Inflammatory macrophage treated with lipopolysaccharide for 4 hours (primary cell): ENCODE measurements at regions not wholly inside any gene's neighbourhood (a gene's known extent, or its start where the extent isn't known, plus 50 kb on each side); places are given as distances from the start of the nearest gene placed in this dataset.
A peak's percentile ranks its signal among the peaks of the same experiment; 100 is the strongest.

Experiments
- DNase-seq: peaks from one replicate; pipeline ENCODE4 v3.0.0-alpha.2; 2020

DNA sequence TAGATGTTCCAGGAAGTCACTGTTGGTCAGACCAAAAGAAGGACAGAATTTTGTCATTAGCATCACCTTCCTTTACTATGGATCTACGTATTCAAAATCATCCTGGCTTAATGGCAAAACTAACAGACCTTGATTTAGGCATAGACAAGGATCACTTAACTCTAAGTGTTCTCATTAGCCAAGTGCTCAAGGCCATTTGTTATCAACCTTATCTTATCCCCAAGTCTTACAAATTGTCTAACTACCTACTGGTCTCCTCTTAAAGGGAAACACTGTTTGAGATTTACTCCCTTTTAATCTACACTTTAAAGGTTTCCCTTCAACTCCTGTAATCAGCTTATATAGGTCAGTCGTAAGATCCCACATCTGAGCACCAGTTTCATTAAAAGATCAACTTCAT, 1197.5 kb upstream of the C9orf72 start:
- no peak for DNase-seq

DNA sequence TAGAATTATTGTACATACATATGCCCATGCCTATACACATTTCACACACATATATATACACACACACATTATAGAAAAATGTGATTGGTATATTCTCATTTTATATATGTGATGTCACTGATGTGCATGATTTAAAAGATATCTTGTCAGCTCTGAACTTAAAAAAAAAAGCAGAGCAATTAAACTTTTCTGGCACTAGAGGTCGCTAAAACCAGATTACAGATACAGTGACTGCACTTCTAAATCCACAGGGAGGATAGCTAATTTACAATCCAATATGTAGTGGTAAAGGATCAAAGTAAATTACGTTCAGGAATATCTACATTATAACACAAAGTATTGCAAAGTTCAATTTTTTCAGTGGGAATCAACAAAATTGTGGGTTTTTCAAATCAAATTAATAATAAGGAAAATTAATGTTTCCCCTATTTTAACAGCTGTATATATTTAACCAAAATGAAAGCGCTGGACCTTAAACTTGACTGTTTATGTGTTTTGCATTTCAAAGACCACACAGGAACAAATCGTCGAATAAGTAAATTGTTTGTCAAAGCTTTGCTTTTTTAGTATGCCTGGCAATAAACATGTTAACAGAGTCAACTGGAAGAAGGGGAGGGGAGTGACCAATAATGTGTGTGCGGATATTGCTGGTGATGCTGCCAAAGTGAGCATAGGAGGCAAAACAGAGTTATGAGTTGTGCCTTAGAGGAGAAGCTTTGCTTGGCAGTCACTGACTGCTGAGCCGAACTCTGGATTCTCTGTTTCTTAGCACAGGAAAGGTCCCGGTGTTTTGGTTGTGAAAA, 1201.4 kb upstream of the C9orf72 start:
- peak; percentile 32 for DNase-seq

DNA sequence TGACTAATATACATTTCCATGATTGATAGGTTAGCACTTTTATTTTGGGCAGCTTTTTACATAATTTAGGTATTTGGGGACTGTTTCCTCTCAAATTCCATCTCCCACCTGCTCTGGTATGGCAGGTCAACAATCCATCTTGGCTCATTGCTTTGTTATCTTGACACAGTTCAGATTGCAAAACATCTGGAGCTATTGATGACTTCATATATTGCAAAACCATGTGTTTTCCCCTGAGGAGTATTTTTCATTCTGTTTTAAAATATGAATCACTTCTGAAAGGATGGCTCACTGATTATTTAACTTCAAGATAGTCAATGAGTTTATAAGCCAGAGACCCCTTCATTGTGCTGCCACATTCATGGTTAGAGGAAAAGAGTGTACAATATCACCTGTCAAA, 1206.0 kb upstream of the C9orf72 start:
- peak; percentile 56 for DNase-seq

DNA sequence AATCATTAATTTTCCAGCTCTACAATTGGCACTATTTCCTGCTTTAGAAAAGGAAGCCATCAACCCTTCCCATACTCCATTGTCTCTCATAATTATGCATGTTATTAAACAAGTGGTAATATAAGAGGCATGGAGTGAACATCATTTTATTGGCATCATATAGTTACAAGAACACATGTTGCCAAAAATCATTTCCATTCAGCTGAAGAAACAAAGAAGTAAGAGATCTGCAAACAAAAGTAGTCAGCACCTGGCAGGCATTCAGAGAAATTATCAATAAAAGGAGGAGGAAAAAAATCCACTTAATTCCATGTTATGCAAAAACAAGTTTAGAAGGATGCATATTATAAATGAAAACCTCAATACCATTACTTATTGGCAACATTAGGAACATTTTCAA, 1208.2 kb upstream of the C9orf72 start:
- DNase-seq: no peak

DNA sequence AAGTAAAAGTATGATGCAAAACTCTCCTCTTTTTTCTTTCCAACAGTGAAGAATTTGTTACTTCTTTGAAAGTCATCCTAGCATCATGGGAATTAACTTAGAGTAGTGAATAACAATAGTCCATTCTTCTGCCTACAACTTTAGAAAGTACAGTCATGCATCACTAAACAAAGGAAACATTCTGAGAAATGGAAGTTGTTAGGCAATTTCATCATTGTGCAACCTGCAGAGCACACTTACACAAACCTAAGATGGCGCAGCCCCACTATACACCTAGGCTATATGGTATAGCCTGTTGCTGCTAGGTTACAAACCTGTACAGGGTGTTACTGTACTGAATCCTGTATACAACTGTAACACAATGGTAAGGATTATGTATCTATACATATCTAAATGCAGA, 1209.3 kb upstream of the C9orf72 start:
- DNase-seq: peak; percentile 15

DNA sequence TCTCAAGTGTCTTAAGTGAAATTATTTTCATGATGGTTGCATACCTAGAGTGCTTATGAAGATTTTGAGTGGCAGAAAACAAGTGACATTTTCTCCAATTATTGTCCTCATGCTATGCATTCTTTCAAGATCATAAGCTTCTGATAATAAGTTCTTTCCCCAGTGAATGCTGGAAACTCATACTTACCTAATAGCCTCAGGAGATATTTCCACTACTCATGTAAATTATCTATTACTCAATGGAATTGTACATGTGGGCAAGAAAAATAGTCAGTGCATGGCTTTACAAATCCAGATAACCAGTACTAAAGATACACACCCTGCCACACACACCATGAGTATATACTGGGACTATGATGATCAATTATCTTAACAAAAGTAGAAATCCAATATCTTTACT, 1219.4 kb upstream of the C9orf72 start:
- no peak for DNase-seq

DNA sequence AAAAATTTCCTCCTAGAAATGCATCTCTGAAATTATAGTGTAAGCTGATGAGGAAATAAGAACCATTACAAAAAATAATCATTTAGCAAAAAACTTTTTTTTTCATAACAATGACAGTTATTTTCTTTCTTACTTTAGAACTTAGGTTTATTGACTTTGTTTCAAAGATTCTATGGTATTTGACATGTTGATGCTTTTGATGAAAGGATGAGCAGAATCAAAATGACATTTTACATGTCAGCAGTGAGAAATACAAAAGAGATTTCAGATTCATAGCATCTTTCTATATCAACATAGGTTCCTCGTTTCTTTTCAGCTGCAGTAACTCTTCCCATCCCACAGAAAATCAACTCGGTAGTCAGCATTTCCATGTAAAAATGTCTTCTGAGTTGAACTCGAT, 1226.6 kb upstream of the C9orf72 start:
- no peak for DNase-seq

DNA sequence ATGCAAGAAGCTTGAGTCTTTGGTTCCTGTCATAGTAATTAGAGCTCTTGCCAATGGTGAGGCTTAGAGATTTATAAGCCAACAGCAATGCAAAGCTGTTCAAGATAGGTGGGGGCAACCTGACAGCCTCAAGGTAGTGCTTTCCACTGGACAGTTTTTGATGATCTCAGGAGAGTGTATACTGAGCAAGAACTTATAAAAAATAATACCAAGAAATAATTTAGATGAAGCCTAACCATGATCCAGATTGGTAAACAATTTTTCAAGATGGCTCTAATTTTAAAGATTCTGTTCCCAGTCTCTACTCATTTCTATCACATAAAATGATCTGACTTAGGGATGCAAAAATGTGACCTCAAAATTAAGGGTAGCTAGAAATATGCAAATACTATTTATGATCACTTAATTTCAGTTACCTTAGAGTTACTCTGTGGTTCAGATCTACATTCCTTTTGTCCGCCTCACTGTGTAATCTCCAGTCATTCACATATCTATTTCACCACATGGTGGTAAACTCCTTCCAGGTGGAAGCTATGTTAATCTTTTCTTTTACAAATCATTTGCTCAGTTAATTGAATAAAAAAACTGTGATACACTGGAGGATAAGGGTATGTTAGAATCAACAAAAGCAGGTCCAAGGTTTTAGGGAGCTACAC, 1228.0 kb upstream of the C9orf72 start:
- DNase-seq: no peak

DNA sequence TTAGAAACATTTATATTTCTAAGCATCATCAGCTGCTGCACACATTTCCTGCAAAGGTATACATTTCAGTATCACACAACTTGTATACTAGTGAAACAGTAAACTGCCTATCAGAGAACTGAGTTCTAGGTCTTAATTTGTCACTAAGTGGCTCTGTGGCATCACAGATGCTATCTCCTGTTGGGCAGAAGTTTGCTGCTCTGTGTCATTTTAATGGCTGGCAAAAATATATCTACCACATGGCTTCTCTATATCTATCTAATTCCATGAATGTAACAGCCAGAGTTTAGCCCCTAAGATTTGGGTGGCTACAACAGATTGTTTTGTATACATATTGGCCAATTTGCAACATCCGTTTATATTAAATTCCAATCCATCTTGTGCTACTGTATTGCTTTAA, 1231.9 kb upstream of the C9orf72 start:
- DNase-seq: no peak

DNA sequence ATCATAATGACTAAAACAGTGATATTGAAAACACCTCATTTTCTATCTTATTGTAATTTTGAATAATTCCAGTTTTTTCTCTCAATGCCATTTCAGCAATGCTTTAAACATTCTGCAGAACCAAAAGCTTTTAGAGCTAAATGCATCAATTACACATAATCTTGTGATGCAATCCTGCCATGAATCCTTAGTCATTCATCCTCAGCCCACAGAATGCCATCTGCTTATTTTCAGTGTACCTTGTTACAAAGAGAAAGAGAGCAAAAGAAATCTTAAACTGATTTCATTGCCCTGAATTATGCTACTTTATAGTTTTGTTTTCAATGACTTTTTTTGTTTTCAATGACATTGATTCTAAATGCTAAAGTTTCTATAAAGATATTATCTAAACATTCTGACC, 1234.8 kb upstream of the C9orf72 start:
- no peak for DNase-seq

DNA sequence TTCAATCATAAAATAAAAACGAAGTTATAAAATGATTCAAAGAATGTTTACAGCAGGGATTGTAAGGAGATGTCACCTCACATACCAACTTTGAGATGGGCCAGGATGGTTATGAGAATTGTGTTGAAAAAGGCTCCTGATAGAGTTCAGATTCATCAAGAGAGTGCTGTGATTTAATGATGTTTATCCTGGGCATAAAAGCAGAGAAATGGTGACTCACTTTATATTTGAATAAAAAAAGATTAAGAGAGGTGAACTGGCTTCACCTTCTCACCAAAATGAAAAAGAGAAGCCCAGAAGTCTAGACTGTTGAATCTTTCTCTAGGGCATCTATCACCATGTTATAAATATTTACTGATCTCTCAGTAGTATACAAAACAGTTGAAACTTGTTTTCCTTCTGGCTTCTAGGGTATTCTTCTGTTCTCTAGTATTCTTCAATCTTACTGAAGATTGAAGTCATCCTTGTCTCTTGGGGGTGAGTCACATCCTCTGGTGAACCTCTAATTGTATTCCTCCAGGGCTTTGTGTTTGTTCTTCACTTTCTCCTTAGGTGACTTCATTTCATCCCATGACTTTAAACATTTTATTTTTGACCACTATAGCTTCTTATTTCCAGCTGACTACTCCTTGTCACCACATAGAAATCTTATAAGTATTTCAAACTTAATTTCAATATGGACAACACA, 1237.3 kb upstream of the C9orf72 start:
- DNase-seq: no peak

DNA sequence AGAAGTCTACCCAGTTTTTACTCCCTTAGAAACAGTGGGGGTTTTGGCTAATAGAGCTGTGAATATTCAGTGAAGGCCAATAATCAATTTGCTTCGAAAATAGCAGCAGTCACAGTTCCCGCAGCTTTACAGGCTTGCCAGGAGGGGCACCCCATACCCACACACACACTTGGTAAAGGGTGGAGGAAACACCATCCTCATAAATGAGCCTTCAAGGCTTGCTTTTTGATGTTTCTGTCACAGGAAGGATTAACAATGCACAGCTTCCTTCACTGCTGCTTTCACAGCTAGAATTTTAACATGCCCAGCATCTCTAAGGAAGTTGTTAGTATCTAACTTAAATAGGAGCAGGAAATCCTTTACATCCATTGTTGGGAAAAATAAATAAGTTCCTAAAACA, 1247.5 kb upstream of the C9orf72 start:
- no peak for DNase-seq

DNA sequence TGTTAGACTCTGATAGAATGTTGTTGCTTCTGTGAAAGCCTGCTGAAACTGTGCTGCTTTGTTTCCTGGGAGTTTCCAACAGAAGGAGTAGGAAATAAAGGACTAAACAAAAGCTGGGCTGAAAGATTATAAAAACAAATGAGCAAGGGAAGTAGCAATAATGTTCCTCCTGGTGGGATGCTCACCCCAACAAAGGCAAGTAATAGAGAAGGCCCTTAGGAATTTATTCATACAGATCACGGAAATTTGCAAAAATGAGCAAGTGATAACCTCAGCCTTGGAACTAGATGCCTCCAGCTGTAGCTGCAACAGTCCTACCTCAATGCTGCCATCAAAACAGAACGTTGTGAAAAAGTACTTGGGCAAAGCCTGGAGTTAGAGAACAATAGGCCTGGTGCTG, 1248.0 kb upstream of the C9orf72 start:
- DNase-seq: no peak

DNA sequence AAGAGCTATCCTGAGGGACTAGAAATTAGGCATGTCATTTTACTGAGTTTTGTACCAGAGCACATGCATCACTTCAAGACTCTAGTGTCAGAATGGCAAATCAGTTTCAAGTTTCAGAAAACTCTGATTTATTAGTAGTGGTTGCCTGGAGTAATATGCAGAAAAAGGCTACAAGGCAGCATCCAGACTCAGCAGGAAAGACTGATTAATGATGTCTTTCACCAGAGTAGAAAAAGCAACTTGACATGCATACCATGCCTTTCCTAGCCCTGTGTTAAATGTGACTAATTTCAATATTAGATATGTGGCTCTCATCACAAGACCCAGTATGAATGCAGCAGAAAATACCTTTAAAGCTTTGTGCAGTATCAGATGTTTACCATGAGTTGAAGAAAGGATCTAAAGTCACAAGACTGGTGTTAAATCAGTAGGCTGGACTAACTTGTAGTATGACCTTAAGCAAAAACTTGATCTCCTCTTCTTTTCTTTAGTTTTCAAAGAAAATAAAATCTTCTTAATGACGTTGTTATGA, 1251.2 kb upstream of the C9orf72 start:
- no peak for DNase-seq

DNA sequence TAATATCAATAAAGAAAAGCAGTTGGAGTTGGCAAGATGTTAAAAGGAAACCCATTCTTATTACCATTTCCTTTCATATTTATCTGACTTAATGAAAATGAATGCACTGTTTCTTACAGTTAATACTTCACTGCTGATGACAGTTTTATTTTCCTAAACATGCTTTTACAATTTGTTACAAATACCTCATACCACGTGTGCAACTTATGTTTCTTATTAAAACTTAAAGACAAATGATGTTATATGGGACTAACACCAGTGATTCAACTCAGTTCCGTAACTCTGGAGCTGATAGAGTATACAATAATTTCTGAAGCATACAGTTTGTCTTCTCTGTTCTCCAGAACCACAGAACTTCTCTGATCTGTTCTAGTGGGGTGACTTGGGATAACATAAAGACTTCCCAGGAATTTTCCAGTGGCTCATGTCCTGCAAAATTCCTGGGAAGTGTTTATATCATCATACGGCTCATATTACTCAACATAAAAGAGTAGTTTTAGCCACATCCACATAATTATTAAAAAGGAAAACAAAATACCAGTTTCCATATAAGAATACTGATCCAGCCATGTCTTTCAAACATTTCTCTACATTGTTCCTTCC, 1259.0 kb upstream of the C9orf72 start:
- no peak for DNase-seq

DNA sequence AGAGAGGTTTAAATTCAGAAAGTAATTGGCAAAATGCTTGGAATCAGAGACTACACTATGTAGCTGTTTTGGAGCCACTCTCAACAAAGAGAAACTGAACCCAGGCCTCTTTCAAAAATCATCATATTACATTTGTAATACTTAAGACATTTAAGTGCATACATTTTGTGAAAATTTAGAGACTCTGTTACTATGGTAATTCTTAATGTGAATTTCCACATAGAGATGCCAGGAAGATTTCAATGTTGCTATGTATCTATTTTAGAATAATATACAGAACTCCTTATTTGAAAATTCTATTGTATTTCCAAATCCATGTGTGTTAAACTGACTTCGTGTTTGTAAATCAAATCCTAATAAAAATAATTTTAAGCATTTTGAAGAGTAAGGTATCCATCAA, 1260.9 kb upstream of the C9orf72 start:
- DNase-seq: no peak

DNA sequence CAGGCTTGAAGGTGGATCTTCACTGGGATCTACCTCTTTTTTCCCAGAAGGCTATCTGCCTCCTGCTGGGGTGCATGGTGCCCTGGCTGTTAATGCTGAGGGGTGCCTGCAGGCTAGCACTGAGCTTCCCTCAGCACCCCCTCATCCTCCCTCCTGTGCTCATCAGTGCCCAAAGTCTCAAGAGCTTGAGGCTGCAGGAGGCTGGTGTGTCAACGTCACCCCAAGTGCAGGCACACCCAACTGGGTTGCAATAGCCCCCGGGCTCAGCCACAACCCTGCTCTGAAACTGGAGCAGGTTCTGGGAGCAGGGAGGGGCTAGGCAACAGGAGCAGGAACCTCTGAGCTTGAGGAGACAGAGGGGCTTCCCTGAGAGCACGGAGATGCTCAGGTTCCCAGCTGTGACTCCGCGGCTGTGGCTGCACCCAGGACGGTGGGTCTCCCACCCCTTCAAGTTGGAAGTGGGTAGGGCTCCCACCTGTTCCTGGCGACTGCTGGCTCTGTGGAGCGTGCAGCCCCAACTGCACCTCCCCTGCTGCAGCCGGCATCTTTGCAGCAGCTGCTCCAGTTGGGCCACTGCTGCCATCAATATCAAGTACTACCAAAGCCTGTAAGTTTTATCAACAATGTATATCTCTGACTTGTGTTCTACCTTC, 1266.6 kb upstream of the C9orf72 start:
- DNase-seq: no peak

DNA sequence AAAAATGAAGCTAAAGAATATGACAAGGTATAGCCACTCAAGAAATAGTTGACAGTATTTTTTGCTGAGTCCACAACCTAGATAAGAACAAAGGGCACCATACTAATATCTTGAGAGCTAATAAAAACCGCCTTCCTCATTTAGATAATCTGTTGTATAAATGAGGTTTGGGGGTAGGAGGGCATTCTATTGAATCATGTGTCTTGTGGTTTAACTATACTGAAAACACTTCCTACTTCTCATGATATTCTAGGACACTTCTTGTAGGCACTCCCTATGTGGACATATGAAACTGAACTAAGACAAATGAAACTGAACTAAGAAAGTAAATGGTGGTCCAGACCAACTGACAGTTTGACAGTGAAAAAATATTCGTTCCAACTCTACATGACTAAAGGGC, 1268.5 kb upstream of the C9orf72 start:
- no peak for DNase-seq

DNA sequence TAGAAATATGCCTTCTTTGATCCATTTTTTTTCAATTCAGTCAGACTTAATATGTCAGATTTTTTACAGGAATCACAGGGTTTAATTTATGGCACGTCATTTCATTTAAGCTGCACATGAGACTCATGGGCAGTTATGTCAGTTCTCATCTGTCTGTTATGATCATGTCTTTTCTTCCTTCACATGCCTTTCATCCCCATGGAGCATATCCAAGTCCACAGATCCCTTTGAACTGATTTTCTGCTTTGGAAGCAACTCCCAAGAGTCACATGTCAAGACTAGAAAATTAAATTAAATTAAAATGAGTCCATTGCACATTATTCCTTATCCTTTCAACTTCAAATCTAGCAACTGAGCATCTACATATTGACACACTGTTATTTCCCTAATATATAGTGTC, 1274.0 kb upstream of the C9orf72 start:
- no peak for DNase-seq

DNA sequence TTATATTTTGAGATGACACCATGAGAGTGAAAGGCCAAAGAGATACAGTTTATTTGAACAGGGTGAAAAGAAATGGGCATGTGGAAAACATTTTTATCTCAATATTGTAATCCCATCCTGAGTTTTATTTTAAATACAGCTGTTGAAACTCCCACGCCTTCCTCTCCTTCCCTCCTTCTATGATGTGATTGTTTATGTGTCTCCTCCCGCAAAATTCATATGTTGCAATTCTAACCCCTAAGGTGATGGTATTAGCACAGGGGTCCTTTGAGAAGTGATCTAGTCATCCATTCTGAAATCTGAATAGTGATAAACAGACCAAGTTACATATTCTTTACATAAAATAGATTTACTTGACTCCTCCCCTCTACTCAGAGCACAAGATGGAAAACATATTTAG, 1275.4 kb upstream of the C9orf72 start:
- DNase-seq: no peak

DNA sequence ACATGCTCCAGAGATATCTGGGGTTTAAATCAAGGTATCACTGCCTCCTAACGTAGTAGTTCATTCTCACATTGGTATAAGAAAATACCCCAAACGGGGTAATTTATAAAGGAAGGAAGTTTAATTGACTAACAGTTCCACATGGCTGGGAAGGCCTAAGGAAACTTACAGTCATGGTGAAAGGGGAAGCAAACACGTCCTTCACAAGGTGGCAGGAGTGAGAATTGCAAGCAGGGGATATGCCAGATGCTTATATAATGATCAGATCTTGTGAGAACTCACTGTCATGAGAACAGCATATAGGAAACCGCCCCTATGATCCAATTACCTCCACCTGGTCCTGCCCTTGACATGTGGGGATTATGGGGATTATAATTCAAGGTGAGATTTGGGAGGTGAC, 1280.2 kb upstream of the C9orf72 start:
- DNase-seq: no peak

DNA sequence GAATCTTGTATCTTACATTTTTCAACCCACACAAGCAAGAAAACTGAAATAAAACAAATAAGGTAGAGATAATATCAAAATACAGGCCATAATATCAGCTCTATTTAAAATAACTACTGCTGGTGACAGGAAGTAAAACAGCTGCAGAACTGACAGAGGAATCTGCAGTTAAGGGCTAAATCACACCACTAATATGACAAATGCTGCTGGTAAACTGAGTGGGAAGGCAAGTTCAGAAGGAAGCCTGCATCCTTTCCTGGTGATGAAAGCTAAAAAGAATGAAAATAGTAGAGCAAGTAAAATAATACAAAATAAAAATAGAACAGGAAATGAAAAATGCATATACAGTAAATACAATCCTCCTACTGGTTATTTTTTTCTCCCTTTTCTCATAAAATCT, 1293.7 kb upstream of the C9orf72 start:
- DNase-seq: no peak
